ENCODE measurements at regions not wholly inside any gene's neighbourhood (a gene's known extent, or its start where the extent isn't known, plus 50 kb on each side); places are given as distances from the start of the nearest gene placed in this dataset.
A peak's percentile ranks its signal among the peaks of the same experiment; 100 is the strongest.

DNA sequence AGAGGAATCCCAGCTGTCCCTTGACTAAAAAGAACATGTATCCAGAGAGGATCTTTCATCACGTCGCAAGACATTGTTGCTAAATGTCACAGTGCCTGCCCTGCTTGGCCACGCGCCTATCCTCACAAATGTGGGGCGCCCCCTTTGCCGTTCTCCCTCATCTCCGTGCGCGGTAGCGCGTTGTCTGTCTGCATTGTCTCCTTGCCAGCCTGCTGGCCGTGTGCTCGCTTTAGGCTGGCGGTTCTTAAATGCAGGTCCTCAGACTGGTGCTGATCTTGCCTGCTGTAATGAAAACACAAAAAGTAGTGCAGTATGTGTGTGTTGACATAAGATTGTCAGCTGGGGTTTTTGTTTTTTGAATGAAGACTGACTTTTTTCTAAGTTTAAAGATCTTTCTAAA is 198.2 kb upstream of the RGS6 start:
- Histone ChIP-seq H3K27me3 (ENCODE audit: control insufficient read depth in 3 of 3, insufficient read depth in 3 of 3, low read length in 2 of 3) (no peaks in the 10 kb centered on the region), H3K36me3 (ENCODE audit: control insufficient read depth in 4 of 4, insufficient read depth in 4 of 4, low read length in 4 of 4) (peaks cover 0 to 48% (median 27%) of the 10 kb centered on the region in 4 donors), H3K9me3 (ENCODE audit: control insufficient read depth in 4 of 4, insufficient read depth in 3 of 4, low read length in 3 of 4) (no peaks in the 10 kb centered on the region), H3K9ac (ENCODE audit: insufficient read depth in 1 of 2, low read length in 2 of 2) (no peak overlapping the region), H3K4me3 (no peak overlapping the region), H3K27ac (ENCODE audit: low read depth in 1 of 2, low read length in 1 of 2) (no peak overlapping the region), H3K4me1 (ENCODE audit: control insufficient read depth in 5 of 5, insufficient read depth in 5 of 5, low read length in 5 of 5) (no peaks in the 10 kb centered on the region)
- peak in 1 of 3 donors; percentile 35 for DNase-seq
- WGBS, 2 donors: 88 to 94% methylated on average over 14 of the region's 14 CpGs
- TF ChIP-seq, protein P1, sequence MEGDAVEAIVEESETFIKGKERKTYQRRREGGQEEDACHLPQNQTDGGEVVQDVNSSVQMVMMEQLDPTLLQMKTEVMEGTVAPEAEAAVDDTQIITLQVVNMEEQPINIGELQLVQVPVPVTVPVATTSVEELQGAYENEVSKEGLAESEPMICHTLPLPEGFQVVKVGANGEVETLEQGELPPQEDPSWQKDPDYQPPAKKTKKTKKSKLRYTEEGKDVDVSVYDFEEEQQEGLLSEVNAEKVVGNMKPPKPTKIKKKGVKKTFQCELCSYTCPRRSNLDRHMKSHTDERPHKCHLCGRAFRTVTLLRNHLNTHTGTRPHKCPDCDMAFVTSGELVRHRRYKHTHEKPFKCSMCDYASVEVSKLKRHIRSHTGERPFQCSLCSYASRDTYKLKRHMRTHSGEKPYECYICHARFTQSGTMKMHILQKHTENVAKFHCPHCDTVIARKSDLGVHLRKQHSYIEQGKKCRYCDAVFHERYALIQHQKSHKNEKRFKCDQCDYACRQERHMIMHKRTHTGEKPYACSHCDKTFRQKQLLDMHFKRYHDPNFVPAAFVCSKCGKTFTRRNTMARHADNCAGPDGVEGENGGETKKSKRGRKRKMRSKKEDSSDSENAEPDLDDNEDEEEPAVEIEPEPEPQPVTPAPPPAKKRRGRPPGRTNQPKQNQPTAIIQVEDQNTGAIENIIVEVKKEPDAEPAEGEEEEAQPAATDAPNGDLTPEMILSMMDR (IDR thresholded peaks at IDR 0.05; ENCODE audit: control extremely low read depth, extremely low read depth): no peak
- ATAC-seq (ENCODE audit: insufficient read depth, low FRiP score): no peak

DNA sequence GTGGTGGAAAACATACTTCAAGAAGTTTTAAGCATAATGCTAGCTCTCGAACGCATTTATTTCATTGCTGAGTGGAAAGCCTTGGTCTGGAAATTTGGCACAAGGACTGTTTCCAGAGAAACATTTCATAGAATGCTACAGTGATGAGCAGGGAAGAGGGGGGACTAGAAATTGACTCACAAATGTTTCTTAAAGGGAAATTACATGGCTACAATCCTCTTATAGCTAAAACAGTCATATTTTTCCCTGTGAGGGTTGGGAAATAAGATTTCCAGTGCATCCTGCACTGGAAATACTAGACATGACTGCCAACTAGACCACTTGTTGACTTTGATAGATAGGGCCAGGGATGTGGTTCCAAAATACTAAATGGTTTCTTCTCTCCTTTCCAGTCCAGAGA is 197.3 kb upstream of the RGS6 start:
- no peak for ATAC-seq (ENCODE audit: insufficient read depth, low FRiP score)
- TF ChIP-seq, protein P1 (IDR thresholded peaks at IDR 0.05; ENCODE audit: control extremely low read depth, extremely low read depth): no peak

DNA sequence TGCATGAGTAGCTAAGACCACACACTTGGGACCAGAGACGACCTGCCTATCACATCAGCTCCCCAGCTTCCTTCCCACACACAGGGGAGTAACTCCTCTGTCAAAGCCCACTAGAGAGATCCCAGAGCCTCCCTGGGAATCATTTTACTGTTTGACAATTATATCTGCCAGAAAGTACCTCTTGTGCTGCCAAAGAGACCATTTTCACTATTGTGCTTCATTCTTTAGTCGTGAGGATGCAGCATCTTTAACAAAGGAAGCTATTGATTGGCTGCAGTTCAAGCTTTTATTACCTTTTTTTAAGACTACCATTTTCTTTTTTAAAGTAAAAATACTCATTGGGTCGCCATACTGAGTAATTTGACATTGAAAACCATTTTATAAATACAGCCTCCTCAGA is 194.5 kb upstream of the RGS6 start:
- ATAC-seq (ENCODE audit: insufficient read depth, low FRiP score) (no peak), DNase-seq (no peak)
- H3K27me3 ChIP-seq (ENCODE audit: control insufficient read depth in 3 of 3, insufficient read depth in 3 of 3, low read length in 2 of 3): no peaks in the 10 kb centered on the region
- H3K27ac ChIP-seq (ENCODE audit: low read depth in 1 of 2, low read length in 1 of 2): no peak overlapping the region
- 83 to 85% methylated on average over 3 of the region's 3 CpGs for WGBS, 2 donors
- TF ChIP-seq, protein P1 (IDR thresholded peaks at IDR 0.05; ENCODE audit: control extremely low read depth, extremely low read depth): no peak
- peaks cover 0 to 29% (median 23%) of the 10 kb centered on the region in 4 donors for H3K36me3 ChIP-seq (ENCODE audit: control insufficient read depth in 4 of 4, insufficient read depth in 4 of 4, low read length in 4 of 4)
- H3K4me3 ChIP-seq: no peak overlapping the region
- no peaks in the 10 kb centered on the region for H3K9me3 ChIP-seq (ENCODE audit: control insufficient read depth in 4 of 4, insufficient read depth in 3 of 4, low read length in 3 of 4)
- H3K9ac ChIP-seq (ENCODE audit: insufficient read depth in 1 of 2, low read length in 2 of 2): no peak overlapping the region
- peaks cover 0 to 2% (median 0%) of the 10 kb centered on the region in 5 donors for H3K4me1 ChIP-seq (ENCODE audit: control insufficient read depth in 5 of 5, insufficient read depth in 5 of 5, low read length in 5 of 5)

More for the DNA sequence above, 197.3 kb upstream of the RGS6 start:
- Histone ChIP-seq H3K4me1 (ENCODE audit: control insufficient read depth in 5 of 5, insufficient read depth in 5 of 5, low read length in 5 of 5) (no peaks in the 10 kb centered on the region), H3K4me3 (no peak overlapping the region), H3K9ac (ENCODE audit: insufficient read depth in 1 of 2, low read length in 2 of 2) (no peak overlapping the region), H3K9me3 (ENCODE audit: control insufficient read depth in 4 of 4, insufficient read depth in 3 of 4, low read length in 3 of 4) (no peaks in the 10 kb centered on the region), H3K36me3 (ENCODE audit: control insufficient read depth in 4 of 4, insufficient read depth in 4 of 4, low read length in 4 of 4) (peaks cover 0 to 48% (median 27%) of the 10 kb centered on the region in 4 donors), H3K27me3 (ENCODE audit: control insufficient read depth in 3 of 3, insufficient read depth in 3 of 3, low read length in 2 of 3) (no peaks in the 10 kb centered on the region), H3K27ac (ENCODE audit: low read depth in 1 of 2, low read length in 1 of 2) (no peak overlapping the region)
- WGBS, 2 donors: 87 to 92% methylated on average over 2 of the region's 2 CpGs
- no peak for DNase-seq

Measured in lung (tissue), 11 donors.